Activated CD4-positive, alpha-beta T cell treated with anti-CD3 and anti-CD28 coated beads, Interleukin-2, Interleukin-6, amounts not matched to agents 100 ng/mL and 50 ng/mL, durations not matched to agents 16 hours and 8 hours (primary cell): ENCODE measurements at regions not wholly inside any gene's neighbourhood (a gene's known extent, or its start where the extent isn't known, plus 50 kb on each side); places are given as distances from the start of the nearest gene placed in this dataset.
A peak's percentile ranks its signal among the peaks of the same experiment; 100 is the strongest.
"Not testable (repeated sequence)": the region's sequence is repeated elsewhere in the genome, so short reads cannot be mapped to it uniquely, and the experiment has no call there.

Source experiments
- DNase-seq: peaks from one replicate; pipeline ENCODE4 v3.0.0-alpha.2; 2020

DNA sequence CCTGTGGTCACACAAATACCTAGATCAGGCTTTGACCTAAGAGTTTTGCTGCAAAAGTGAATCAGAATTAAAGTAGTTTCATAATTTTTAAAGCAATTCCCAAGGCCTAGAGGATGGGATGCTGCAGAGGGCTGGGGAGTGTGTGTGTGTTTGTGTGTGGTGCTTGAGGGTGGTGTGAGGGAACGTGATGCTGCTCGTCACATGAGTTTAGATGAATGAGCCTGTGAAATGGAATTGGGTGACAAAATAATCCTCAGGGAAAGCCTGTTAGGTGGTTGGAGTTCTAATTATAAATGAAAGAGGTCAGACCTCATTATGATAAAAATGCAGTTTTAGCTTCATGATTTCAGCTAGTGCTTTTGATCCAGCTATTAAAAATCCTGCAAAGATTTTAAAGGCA lies 87.5 kb upstream of the TMEM170B start:
- DNase-seq: no peak

DNA sequence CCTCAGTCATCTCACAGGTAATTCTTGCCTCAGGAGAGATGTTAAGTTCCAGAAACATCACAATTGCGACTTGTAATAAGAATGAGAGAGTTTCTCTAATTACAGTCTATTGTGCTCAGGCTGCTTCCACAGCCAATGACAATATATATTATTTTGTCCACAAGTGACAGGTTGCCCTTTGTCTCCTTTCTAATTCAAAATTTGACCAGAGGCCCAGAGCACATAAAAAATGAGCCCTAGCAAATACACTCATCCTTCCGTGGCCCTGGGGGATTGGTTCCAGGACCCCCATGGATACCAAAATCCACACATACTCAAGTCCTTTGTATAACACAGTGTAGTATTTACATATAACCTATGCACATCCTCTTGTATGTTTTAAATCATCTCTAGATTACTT lies 88.1 kb upstream of the TMEM170B start:
- no peak for DNase-seq

DNA sequence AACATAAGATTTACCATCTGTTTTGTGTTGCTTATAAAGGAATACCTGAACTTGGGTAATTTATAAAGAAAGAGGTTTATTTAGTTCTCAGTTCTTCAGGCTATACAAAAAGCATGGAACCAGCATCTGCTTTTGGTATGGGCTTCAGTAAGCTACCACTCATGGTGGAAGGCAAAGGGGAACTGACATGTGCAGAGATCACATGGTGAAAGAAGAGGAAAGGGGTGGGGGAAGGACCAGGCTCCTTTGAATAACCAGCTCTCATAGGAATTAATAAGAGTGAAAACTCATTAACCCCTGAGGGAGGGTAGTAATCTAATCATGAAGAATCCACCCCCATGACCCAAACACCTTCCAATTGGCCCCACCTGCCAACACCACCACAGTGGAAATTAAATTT lies 89.5 kb upstream of the TMEM170B start:
- DNase-seq: no peak

DNA sequence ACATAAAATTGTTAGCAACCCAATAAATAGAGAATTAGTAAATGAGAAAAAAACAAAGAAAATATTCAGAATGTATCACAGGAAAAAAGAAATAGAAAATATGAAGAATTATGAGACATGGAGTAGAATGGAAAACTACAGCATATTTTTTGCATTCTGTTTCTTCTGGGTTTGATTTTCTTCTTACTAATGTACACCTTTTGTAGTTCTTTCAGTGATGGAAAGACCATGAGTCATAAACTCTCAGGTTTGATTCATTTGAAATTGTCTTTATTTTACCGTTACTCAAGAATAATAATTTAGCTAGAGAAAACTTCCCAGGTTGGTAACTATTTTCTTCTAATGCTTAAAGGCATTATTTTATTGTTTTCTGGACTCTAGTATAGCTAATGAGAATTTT lies 90.3 kb upstream of the TMEM170B start:
- no peak for DNase-seq

DNA sequence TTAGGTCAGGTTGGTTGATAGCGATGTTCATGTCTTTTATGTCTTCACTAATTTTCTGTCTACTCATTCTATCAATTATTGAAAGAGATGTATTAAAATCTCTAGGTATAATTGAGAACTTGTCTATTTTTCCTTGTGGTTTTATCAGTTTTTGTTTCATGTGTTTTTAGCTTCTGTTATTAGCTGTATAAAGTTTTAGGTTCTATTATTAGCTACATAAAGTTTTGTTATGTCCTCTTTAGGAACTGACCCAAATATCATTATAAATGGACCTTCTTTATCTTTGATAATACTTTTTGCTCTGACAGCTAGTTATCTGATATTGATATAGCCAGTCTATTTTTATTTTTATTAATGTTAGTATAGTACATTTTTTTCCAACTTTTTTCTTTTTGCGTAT lies 92.4 kb upstream of the TMEM170B start:
- no peak for DNase-seq

DNA sequence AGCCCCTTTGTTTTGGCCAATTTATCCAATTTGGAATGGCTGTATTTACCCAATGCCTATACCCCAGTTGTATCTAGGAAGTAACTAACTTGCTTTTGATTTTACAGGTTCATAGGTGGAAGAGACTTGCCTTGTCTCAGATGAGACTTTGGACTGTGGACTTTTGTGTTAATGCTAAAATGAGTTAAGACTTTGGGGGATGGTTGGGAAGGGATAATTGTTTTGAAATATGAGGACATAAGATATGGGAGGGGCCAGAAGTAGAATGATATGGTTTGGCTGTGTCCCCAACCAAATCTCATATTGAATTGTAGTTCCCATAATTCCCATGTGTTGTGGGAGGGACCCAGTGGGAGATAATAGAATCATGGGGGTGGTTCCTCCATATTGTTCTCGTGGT lies 94.4 kb upstream of the TMEM170B start:
- DNase-seq: not testable (repeated sequence)

DNA sequence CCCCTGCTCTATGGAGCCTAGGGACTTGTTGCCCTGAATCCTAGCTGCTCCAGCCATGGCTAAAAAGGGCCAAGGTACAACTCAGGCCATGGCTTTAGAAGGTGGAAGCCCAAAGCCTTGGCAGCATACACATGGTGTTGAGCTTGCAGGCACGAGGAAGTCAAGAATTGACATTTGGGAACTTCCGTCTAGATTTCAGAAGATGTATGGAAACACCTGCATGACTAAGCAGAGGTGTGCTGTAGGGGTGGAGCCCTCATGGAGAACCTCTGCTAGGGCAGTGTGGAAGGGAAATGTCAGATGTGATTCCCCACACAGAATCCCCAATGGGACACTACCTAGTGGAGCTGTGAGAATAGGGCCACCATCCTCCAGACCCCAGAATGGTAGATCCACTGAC lies 95.1 kb upstream of the TMEM170B start:
- no peak for DNase-seq

DNA sequence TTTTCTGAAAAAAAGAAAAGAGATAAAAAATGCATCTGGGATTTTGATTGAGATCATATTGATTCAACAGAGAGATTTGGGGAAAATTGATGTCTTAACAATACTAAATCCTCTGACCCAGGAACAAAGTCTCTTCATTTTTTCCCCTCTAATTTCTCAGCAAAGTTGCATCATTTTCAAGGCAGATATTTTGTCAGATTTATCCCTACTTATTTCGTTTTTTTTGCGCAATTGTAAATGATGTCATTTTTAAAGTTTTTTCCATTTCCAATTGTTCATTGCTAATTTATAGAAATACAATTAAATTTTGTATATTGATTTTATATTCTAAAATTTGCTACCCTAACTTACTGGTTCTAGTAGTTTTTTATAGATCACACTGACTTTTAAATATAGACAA lies 97.7 kb upstream of the TMEM170B start:
- DNase-seq: no peak

DNA sequence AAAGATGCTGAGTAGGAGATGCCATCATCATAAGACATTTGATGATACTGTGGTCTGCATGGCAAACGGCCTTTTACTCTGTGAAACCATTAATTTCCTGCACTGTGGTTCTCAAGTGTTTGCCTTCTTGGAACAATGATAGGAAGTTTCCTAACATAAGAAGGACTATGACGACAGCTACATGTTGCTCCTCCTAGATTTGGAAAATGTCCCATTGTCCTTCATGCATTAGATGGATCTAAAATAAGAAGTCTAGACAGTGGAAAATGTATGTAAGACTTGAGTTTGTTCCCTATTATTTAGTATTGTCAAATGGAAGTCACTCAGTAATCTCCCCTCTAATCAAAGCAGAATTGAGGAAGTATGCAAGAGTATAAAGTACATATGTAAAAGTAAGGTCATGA lies 98.5 kb upstream of the TMEM170B start:
- no peak for DNase-seq

DNA sequence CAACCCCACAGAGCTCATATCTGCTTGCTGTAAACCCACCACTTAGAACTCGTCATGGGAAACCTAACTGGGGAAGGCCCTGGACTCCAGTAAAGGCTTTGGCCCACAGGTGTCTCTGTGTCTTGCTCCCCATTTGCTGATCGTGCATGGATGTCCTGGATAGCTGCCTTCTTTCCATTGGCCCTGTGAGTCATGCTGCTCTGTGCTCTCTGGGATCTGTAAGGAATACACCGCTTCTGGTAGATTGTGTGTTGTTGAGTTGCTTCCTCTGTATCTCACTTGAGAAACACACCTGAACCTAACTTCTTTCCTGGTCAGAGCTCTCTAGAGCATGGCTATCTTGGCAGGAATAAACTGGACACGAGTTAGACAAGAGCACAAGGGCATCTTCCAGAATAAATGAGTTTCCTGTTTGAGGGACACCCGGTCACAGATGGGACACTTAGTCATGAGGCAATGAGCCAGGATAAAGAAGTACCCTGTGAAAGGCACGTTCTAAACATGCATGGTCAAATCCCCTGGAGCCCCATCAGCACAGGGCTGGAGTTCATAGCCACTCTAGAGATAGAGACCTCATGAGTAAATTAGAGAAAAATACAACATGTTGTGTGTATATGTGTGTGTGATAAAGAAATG lies 99.6 kb upstream of the TMEM170B start:
- DNase-seq: no peak

DNA sequence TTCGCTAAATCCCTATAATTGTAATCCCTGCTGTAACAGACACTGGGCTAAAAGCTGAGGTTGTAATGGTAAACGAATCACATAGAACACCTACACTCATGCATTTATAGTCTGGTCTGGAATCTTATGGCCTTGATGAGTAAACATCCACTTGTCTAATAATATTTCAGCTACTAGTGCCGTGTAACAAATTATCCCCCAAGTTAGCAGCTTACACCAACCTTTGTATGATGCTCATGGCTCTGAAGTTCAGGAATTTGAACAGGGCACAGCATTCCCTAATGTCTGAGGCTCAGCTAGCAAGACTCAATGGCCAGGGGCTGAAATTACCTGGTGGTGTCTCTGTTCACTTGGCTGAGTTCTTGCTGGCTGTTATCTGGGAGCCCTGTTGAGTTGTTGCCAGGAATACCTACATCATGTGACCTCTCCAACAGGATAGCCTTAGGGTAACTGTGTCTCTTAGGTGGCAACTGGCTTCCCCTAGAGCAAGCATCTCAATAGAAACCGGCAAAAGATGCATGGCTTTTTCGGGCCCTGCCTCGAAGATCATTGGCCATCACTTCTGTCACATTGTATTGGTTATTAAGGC lies 100.9 kb upstream of the TMEM170B start:
- DNase-seq: no peak

DNA sequence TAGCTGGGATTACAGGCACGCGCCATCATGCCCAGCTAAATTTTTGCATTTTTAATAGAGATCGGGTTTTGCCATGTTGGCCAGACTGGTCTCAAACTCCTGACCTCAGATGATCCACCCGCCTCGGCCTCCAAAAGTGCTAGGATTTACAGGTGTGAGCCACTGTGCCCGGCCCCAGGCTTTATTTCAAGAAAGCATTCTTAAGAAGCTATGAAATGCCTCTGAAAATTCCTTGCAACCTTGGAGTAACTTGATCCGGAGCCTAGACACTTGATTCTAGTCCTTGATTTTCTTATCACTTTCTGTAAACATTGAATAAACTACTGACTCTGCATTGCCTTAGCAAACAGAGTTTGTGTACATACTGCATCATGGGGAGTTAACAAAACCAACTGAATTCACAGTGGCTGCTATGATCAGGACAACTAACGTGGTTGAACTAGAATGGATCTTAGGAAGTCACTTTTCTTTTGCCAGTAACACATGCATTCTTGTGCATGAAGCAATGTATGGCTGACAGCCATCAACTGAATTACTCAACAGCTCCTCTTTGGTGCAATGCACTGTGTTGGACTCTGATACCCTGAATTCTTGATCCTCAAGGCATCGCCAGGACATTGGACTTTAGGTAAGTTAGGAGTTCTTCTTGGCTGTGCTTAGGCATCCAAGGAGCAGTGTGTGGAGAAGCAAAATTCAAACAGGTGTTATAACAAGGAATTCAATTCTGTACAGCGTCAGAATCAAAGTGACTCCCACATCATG lies 102.8 kb upstream of the TMEM170B start:
- no peak for DNase-seq

DNA sequence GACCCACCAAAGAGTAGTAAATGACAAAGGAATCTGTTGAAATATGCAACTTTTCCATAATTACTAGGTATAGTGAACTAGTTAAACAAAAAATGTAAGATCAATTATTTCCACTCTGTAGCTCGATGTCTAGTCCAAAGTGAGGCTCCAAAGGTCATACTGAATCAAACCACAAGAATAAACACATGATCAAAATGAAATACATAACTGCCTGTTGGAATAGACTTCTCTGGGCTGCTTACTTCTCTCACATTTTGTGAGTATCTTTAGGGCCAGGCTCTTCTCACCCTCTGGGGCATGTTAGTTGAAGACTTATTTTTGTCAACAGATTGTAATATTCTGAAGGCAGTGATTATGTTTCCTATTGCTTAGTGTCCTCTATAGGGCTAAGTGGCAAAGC lies 103.7 kb upstream of the TMEM170B start:
- DNase-seq: no peak

DNA sequence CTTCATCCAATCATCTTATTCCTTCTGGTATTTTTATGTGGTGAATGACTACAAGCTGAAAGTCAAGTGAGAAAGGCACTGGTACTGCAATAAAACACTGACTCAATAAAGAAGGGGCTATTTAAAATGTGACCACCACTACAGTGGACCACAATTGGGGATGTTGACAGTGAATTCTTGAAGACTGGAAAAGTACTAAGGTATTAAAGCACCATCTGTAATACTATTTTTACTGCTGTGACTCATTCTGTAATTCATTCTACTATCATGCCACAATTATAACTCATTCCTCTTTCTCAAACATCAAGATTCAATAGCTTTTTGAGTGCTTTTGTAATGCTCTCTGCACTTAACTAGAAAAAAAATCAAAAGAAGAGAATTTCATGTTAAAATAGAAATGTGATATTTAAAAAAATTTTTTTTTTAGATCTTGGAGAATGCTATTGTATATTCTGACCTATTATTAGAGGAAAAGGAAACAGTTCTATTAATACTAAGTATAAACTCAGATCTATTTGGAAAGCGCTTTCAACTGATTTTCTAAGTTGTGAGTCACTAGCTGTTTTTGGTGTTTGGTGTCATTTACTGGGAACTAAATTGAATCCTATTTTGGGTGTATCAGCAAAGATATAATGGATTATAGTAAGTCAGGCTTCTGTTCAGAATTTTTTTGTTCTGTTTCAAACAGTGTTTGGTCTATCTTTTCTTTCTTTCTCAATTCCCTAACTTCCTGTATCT lies 104.7 kb upstream of the TMEM170B start:
- DNase-seq: no peak

DNA sequence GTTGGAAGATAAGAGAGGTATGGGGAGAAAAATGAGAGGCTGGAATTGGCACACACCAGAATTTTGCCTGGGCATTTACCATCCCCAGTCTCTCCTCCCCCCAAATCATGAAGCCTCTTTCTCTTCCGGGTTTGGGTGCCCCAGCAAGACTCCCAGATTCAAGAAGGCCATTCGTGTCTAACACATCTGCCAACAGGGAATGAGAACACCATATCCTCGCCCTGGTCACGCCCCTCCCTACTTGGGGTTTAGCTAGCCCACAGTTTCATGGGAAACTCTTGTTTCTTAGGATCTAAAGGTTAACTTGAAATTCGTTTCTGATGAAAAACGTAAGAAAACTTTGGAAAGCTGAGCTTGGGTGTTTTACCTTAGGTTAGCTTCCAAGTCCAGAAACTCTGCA lies 105.5 kb upstream of the TMEM170B start:
- DNase-seq: no peak

DNA sequence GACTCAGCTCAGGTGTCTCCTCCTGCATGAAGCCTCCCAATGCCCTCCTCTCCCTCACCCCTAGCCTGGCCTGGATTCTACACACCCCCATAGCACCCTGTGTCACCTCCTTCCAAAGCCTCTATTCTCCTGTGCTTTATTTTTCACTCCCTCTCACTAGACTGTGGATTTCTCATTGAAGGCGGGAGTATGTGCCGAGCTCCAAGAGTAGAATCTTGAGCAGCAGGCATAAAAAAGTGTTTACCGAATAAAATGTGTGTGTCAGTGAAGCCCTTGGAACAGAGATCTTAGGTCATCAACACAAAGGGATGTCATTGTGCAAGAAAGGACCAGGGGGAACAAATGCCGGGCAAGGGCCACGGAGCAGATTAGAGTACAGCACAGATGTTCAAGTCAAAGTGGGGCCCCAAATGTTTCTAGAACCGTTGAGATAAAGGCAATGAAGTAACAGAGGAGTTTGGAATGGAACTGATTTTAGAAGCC lies 106.1 kb upstream of the TMEM170B start:
- no peak for DNase-seq

DNA sequence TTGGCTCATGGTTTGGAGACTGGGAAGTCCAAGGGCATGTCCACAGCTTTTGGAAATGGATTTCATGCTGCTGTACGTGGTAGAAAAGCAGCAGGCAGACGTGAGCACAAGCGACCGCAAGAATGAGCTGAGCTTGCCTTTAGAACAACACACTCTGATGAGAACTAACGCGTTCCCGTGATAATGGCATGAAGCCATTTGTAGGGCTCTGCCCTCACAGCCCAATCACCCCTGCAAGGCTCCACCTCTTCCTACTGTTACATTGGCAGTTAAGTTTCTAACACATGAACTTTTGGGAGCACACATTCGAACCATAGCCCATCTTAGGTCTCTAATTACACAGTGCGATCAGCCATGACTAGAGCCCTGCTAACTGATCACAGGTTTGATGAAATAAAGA lies 107.5 kb upstream of the TMEM170B start:
- DNase-seq: no peak

DNA sequence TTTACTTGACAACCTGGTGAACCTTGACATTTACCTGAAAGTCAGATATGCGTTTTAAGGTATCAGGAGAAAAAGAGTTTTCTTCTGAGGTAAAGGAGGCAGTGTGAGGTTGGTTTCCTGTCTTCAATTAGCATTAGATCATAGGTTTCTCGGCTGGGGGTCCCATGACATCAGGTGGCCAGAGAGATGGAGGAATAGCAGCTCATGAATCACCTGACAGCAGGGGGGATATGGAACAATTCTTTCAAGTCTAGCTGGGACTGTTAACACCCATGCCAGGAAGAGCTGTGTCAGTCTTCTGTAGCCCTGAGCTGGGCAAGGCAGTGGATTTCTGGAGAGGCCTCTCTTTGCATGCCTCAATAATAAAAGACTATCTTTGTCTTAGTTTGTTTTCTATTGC lies 108.0 kb upstream of the TMEM170B start:
- DNase-seq: no peak

DNA sequence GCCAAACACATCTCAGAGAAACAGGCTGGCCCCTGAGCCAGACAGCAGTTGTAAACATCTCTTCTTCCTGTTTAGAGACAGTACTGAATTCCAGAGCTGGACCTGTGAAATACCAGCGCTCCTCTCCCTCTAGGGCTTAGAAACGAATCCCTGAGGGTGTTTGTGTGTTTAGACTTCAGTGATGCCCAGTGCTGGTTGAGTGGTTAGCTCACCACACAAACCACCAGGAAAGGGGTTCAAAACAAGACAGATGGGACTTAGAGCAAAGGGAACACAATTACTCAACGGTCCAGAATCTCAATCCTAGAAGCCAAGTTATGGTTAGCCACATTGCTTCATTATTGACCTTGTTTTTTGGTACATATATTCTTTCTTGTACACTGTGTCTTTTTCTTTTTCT lies 108.7 kb upstream of the TMEM170B start:
- DNase-seq: peak; percentile 45

DNA sequence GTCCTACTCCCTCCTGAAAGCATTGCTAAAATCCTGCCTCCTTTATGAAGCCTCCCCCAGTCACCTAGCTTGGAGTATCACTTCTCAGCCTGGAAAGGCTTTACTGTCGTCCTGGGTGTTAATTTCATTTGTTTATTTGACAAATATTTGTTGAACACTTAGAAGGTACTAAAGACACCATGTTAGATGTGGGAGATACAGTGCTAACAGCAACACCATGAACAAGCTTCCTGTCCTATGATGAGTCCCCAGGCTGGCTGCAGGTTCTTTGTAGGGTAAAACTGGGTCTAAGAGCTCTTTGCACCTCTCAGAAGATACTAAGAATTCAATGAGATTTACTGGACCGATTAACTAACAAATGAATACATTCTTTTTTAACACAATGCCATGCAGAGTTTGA lies 109.2 kb upstream of the TMEM170B start:
- DNase-seq: no peak

DNA sequence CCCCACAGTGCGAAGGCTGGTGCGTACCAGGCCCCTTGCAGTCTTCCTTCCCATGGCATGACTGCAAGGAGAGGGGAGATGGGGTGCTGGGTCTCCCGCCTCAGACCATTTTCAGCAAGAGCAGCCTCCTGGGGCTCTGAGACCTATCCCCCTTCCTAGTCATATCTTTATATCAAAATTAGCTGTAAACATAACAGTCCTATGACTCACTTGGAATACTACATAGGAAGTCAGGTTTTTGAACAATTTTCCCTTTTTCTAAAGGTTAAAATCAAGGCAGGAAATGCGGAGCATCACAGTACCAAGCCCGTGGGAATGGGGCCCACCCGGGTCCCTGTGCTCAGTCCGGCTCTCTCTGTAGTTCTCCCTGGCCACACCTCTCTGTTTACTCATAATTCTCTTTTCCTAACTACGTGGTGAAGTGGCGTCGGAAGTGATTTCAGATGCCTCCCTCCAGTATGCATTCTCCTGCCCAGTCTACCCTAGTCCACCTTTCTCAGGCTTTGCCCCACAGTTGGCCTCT lies 109.8 kb upstream of the TMEM170B start:
- DNase-seq: no peak

DNA sequence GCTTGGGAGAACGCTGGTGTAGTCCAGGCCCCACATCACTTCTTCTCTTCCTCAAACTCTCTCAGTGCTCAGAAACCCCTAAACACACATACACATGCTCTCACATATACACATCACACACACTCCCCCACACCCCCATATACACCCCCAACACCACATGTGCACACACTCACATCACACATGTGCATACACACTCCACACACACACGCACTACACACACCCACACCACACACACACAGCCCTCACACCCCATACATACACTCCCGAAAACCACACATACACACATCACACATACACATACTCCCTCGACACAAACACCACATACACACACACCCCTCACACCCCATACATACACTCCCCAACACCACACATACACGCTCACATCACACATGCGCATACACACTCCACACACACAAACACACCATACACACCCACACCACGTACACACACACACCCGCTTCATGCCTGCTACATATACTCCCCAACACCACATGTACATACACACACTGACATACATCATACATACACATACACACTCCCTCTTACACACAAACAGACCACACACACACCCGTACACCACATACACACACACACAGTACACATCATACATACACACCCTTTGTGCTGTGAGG lies 110.3 kb upstream of the TMEM170B start:
- DNase-seq: no peak

DNA sequence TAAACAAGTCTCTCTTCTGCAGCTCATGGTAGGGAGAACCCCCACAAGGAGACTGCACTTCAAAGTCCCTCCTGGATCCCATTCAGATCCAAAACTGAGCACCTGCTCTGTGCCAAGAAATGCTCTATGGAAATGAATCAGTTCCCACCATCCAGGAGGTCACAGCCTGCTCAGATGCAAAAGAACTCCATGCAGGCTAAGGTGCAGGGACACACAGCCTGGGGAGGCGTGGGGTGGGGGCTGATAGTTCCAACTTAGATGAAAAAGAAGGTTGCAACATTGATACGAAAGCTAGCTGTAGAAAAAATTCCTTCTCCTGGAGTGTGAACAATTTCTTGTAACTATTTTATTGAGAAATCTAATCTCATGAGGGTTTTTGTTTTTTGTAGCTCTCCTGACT lies 111.0 kb upstream of the TMEM170B start:
- DNase-seq: no peak
